HG02642 (cell line): ENCODE measurements at regions not wholly inside any gene's neighbourhood (a gene's known extent, or its start where the extent isn't known, plus 50 kb on each side); places are given as distances from the start of the nearest gene placed in this dataset.

Experiments
- ATAC-seq: cut with Tn5 transposase; IDR thresholded peaks from one replicate; pipeline ENCODE4 v1.9.1; 2021; ENCODE audit warnings: mild to moderate bottlenecking; ENCODE audit not compliant: unreplicated experiment, poor library complexity

DNA sequence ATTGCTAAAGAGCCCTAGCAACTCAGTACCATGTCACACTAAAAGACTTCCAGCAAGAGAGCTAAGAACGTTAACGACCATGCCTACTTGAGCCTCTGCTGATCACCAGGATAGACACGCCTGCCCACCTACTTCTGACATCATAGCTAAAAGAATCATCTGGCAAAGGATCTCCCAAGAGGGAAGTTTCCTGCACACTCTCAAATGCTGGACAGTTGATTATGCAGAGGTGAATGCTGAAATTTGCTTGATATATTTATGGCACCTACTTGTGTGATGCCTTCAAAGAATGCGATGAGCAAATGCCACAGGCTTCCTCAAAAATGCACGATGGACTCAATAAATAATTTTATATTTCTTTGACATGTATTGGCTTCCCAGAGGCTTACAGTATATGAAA lies 113.6 kb downstream of the GALC start:
- ATAC-seq = no peak

DNA sequence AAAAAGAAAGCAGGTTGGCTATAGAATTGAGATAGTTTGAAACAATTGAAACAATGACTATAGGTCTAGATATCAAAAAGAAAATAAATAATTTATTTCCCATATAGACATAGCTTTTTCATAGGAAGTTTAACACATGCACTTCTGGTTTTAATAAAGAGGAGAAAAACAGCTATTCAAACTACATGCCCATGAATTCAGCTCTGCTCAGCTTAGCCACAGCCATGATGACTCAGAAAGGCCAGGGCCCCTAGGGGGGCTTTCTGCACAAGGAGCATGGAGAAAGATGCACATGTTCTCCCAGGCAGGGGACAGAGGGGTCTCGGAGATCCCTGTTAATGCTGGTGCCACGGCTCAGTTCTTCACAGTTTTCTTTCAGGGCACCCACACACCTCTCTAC lies 114.0 kb downstream of the GALC start:
- no peak for ATAC-seq

DNA sequence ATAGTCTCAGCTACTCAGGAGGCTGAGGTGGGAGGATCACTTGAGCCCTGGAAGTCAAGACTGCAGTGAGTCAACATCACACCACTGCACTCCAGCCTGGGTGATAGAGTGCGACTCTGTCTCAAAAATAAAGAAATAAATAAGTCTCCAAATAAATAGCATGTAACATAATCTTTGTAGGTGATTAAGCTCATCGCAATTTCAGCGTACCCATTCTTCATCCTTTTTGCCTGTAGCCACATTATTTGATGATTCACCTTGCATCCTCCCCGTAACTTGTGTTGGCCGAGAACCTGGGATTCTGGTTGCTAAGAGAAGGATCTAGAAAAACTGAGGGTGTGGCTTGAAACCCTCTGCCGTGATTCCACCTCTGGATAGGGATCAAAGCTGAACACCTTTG lies 115.1 kb downstream of the GALC start:
- ATAC-seq = no peak

DNA sequence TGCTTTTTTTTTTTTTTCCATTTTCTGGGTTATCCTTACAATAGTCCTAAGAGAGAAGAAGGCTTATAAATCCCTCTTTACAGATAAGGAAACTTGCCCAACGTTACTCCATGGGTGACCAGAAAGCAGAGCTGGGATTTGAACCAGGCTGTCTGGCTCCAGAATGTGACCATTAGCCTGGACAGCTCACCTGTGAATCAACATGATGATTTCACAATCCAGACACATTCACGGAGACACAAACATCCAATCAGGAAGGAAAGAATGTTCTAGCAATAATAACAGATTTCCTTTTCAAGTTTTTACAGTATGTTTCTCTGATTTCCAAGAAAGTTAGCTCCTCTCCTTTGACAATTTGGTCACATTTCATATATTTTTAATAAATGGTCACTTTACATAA lies 118.3 kb downstream of the GALC start:
- ATAC-seq = no peak

DNA sequence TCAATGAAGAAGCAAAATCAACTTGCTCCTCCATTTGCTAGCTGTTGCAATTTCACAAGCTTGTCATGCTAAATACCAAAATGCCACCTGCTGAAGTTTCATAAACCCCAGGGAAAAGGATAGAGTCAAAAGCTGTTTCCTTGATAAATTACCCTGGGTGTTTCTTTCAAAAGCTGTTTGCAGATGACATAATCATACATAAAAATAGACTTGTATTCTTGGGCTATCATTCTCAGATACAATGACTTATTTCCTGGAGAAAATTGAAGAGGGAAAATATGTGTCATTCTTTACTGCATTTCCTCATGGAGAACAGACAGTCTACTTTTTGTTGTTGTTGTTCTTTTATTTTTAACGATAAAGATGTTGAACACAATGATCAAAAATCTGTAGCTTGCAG lies 119.2 kb downstream of the GALC start:
- no peak for ATAC-seq

DNA sequence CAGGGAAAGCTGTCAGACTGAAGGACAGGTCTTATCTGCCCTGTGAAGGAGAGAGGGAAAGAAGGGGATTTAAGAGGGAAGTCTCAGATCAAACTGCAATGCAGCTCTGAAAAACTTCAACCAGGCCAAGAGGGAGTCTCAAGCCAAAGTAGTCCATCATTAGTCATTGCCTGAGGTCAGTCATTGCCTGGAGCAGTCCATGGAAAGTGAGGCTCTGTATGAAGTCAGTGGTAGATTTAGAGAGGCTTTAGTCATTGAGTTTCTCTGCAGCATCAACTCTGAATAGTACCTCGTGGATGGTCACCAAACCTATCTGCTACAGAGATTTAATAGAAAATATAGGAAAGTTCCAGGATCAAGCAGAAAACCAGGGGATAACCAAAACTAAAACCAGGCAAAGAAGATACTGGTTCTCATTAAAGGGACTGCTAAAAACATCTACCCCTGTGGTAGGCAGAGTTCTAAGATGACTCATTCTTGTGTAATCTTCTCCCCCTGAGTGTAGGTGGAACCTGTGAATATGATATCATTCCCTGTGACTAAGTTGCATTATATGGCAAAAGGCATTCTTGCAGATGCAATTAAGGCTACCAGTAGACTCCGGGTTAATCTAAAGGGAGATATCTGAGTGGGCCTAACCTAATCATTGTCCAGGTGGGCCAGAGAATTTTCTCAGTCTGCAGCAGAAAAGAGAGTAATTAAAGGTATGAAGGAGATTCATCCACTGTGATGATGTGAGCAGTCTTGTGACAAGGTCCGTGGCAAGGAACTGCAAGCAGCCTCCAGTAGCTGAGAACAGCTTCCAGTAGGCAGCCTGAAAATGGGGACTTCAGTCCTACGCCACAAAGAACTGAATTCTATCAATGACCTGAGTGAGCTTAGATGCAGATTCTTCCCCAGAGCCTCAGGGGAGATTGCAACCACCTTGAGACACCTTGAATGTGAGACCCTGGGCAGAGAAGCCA lies 123.1 kb downstream of the GALC start:
- peak; percentile 61 for ATAC-seq

DNA sequence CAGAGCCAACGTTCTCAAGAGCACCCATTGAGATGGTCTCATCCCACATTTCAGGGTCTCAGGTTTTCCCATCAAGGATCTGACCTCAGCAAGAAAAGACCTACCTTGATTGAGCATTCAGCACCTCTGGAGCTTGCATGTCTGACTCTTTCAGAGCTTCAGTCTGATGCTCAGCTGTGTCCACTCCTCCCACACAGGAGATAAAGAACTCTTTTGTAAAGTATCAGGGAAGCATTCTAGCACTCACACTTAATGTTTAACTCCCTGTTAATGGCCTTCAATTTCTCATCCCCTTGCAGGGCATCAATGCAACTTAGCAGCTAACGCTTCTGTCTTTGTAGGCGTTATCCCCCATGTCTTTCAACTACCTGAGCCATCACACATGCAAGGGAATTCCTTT lies 124.1 kb downstream of the GALC start:
- ATAC-seq = no peak

DNA sequence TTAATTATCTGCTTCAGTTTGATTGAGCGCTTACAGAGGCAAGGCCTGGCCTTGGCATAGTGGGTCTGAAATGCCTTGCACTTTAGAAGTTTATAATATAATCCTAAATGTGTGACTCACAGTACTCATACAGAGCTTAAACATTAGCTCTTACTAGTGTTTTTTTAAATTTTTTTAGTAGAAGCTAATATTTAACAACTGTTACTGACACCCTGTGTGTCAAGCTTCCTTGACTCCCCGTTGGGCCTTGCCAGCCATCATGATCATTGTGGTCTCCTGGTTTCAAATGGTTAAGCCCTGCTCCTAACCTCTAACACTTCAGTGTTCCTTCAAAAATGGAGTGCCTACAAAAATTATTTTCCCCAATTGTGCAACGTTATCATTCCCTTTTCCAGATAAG lies 126.9 kb downstream of the GALC start:
- no peak for ATAC-seq

DNA sequence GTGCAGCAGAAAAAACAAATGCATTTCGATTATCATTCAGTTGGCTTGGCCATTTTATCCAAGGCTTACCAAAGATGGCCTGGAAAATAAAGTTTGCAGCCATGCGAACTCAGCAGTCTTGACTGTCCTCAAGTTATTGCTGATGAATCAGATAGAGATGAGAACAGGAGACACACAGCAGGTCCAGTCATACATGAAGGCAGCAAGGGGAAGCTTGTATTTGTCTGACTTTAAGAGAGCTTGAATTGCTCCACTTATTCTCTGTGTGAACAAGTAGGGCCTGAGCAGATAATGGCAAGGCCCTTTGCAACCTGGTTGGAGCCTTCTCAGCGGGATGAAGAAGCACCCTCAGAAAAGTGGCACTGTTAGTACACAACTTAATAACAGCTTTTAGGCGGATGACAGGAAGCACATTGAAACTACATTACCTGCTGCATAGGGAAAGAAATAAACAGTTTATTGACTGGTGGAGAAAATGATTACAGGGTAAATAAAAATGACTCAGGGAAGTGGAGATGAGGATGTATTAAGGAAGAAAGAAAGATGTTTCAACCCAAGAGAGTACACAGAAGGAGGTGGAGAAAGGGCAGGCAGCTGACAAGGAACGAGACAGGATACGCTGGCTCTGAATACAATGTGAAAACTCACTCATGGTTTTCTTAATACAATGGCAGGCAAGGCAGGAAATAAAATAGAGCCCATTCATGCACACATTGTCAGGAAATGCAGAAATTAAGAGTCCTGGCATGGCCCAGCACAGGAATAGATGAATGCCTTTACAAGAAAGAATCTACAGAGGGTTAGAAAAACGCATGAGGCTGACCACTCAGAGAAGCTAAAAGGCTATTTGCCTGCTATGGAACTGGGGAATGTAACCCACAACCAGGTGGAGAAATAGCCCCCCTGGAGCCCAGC lies 128.4 kb downstream of the GALC start:
- ATAC-seq = no peak

DNA sequence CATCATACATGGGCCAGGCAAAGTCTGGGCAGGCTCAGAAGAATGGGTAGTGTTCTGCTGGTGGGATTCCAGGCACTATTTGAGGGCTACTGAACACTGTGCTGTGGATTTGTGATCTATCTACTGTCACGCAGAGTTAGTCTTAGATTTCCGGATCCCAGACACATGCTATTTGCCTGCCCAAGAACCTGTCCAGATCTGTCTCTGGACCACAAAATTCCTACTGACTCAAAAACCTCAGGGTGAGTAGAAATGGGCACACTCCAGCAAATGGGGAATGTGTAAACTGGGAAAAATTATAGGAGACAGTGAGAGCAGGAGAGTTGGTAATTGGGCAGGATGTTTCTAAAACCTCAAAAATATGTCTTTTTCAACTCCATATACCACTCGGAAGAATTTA lies 129.9 kb downstream of the GALC start:
- ATAC-seq = no peak

DNA sequence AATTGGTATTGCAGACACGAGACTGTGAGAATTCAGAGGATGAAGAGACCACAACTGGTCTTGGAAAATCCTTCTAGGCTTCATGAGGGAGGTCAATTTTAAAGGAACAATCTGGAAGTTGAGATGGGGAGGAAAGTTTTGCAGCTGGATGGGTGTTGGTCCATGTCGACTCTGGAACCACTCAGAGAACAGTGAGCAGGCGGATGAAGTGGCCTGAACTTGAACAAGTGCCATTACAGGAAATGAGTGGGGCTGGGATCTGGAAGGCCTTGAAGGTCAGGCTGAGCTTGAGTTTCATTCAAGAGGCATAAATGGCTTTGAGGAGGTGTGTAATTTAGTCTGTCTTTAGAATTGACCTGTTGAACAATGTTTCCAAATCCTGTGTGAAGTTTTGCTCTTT lies 140.9 kb downstream of the GALC start:
- ATAC-seq = no peak

DNA sequence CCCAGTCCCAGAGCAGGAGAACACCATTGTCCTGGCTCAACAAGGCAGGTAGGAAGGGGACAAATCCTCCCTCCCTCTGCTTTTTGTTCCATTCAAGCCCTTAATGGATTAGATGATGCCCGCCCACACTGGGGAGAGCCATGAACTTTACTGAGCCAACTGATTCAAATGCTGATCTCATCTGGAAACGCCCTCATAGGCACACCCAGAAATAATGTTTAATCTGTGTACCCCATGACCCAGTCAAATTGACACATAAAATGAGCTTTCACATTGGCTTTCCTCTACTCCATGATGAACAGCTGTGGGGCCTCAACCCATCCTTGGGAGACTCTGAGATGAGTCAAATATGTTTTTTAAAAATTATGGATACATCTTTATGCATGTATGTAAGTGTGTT lies 141.8 kb downstream of the GALC start:
- no peak for ATAC-seq

DNA sequence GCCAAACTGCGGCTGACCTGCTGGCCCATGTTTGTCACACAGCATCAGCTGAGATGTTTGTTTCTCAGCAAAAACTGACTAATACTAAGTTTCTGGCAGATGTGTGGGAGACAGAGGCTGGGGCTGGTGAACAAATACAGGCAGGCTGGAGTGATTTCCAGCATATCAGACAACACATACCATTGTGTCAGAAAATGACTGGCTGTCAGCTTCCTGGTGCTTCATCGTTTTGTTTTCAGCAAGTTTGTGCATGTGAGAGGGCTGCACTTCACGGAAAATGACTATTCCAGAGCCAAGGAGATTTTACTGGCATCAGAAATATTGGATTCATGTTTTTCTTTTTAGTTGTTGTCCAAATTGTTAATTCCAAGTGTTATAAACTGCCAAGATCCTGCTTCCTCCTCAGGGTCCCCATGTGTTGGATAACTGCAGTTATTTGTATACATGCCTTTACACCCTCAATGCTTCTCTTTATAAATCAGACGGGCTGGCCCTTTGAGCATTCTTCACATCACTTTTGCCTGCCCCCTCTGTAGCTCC lies 145.7 kb downstream of the GALC start:
- no peak for ATAC-seq

DNA sequence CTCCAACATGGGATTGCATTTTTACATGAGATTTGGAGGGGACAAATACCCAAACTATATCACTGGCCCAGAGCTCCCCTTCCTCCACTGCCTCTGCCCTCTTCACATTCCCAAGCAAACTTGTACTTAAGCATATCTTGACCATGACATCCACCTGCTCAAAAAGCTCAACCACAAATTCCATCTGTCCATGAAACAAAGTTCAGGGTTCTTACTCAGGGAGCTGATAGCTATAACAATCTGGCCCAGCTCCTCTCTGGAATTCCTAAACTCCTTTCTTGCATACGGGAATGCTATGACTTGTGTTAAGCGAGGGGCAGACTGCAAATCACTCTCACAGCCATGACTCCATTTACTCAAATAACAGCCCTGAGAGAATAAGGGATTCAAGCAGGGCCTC lies 152.1 kb downstream of the GALC start:
- no peak for ATAC-seq

DNA sequence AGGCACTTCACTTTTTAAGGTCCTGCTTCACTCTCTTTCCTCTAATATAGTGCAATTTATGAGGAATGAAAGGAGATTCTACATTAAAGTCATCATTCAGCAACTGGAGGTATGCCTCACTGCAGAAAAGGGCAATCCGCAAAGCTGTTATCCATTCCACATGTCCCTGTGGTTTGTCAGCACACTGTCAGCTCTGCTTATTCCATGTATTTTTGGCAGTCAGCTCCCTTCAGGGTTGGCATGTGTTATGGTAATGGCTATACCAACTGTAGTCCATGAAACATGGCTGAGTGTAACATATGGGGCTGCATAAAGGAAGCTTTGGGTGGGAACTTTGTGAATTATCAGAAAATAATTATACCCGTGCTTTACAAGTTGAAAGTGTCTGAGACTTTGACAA lies 154.1 kb downstream of the GALC start:
- ATAC-seq = no peak

DNA sequence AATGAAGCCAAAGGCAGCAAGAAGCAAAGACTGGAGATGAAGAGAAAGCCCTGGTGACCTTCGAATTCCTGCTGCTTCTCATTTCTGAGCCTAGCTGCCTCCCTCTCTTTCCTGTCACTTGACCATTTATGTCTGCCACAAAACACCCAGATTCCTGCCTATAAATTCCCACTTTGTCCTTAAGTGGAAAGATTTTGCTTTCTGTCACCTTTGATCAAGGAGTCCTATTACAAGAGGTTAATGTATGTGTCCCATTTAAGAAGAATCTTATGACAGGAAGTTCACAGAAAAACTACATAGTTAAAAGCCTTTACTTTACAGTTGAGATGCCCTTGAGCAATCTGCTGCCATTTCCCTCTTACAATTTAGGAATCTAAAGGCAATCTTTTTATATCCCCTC lies 155.7 kb downstream of the GALC start:
- ATAC-seq = no peak

DNA sequence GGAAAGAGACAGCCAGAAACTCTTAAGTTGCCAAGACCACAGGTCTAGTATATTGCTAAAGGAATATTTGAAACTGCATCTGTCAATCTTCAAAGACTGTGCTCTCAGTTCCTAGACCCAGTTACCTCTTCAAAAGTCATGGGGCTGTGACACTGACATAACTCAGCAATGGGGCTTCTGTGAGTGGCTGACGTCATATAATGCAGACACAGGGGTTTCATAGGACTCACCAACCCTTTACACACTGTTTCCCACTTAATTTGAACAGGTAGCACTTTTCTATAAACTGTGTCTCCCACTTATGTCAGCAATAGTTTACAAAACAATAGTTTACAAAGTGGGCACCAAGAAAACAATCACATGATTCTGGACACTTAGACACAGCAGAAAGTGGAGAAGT lies 158.4 kb downstream of the GALC start:
- no peak for ATAC-seq

DNA sequence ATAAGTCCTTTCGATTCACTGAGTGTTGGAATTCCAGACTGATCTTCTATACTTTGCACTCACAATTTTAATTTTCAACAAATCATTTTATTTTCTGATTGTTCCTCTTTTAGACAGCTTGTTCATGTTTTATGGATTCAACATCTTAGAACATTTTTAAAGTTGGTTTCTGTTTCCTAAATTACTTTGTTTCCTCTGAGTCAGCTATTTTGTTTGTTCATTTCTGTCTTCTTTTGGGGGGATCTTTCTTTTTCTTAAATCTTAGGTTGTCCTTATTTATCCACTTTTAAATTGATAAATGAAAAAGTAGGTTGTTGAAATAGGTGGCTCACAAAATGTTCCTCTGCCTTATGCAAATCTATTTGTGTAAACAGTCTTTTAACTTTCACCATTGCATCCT lies 160.0 kb downstream of the GALC start:
- no peak for ATAC-seq

DNA sequence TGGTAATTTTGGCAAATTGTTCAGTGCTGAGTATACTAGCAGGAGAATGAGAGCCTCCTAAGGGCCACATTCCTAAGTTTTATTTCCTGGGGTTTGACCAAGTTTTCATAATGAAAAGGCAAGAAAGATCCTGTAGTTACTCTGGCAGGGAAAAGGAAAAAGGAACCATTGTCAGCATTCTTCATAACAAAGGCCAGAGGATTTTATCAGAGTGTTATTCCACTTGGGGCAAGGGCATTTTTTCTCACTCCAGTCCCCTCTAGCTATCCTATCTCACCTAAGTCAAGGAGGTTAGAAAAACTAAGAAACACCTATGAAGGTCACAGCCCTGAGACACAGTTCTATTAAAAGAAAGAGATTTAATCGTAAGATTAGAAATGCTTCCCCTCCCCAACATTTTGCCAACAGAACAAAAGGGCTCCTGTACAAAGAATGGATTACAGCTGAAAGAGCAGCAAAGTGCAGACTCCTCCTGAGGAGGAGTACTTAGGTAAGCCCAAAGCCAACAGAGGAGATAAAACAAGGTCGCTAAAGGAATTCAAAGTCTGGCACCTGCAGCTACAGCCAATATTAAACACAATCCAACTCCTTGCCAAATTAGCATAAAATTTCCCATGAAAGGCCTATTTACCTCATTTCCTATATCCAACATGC lies 162.4 kb downstream of the GALC start:
- no peak for ATAC-seq

DNA sequence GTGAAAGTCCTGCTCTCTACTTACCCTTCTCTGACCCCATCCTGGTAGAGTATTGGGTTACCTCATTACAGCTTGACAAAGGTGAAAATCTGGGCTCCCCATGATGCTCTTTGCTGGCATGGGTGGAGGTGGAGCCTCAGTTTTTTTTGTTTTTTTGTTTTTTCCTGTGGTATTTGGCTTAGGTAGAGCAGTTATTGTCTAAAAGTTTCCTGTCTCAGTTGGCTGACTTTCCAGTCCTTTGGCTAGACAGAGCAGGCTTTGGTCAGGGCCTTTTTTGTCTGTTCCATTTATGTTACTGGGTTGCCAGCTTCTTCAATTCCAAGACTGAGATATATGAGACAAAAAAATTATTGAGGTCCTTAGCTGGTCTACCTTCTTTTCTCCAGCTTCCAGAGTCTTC lies 163.4 kb downstream of the GALC start:
- ATAC-seq = no peak

DNA sequence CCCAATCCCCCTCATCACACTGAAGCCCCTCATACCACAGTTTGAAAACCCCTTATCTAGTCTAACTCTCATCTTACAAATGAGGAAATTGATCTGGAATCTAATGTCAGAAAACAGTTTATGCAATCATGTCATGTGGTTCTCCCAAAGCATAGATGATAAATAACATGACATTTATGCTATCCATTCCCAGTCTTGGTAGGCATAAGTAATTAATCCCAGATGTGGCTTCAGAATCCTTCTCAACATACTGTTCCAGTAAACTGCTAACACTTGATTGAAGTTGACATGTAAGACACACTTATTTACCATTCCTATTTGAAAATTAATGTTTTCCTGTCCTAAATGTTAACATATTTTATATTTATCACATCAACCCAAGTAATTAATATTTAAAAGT lies 168.7 kb downstream of the GALC start:
- ATAC-seq = no peak
